Endodermal cell (in vitro differentiated cells): ENCODE measurements at regions not wholly inside any gene's neighbourhood (a gene's known extent, or its start where the extent isn't known, plus 50 kb on each side); places are given as distances from the start of the nearest gene placed in this dataset.

Experiments used
- DNase-seq: peaks from one replicate; pipeline ENCODE4 v3.0.0-alpha.2; 2017
- H3K27ac ChIP-seq: 2 replicates; pipeline ENCODE4 v1.5.1; 2013; ENCODE audit warnings: mild to moderate bottlenecking, low read depth, low read length, moderate library complexity
- H3K27me3 ChIP-seq: 2 replicates; pipeline ENCODE4 v1.6.1; 2013; ENCODE audit warnings: mild to moderate bottlenecking, low read length, moderate library complexity; ENCODE audit not compliant: insufficient read depth, control insufficient read depth, poor library complexity, severe bottlenecking
- H3K36me3 ChIP-seq: 2 replicates; pipeline ENCODE4 v1.7.0; 2013; ENCODE audit warnings: mild to moderate bottlenecking, low read length, moderate library complexity; ENCODE audit not compliant: control insufficient read depth, insufficient read depth
- H3K4me1 ChIP-seq: one replicate; pipeline ENCODE4 v1.7.0; 2013; ENCODE audit warnings: low read length; ENCODE audit not compliant: control insufficient read depth, insufficient read depth
- H3K4me3 ChIP-seq: 2 replicates; pipeline ENCODE4 v1.5.1; 2013; ENCODE audit warnings: mild to moderate bottlenecking, low read length, moderate library complexity
- H3K9ac ChIP-seq: 2 replicates; pipeline ENCODE4 v1.6.1; 2013; ENCODE audit warnings: mild to moderate bottlenecking, low read length, moderate library complexity; ENCODE audit not compliant: poor library complexity, severe bottlenecking; ENCODE audit errors: extremely low read depth
- H3K9me3 ChIP-seq: 2 replicates; pipeline ENCODE4 v1.6.1; 2013; ENCODE audit warnings: mild to moderate bottlenecking, low read length, moderate library complexity; ENCODE audit not compliant: control insufficient read depth
- H3K27ac Mint-ChIP-seq: 2 replicates; pipeline ENCODE4 v1.8.0; 2020; ENCODE audit warnings: mixed read lengths
- H3K27me3 Mint-ChIP-seq: 2 replicates; pipeline ENCODE4 v1.8.0; 2021; ENCODE audit warnings: mild to moderate bottlenecking, mixed read lengths; ENCODE audit not compliant: insufficient read depth
- H3K36me3 Mint-ChIP-seq: 2 replicates; pipeline ENCODE4 v1.8.0; 2020; ENCODE audit warnings: low read depth, mixed read lengths
- H3K4me1 Mint-ChIP-seq: 2 replicates; pipeline ENCODE4 v1.8.0; 2020; ENCODE audit warnings: mixed read lengths
- H3K4me3 Mint-ChIP-seq: 2 replicates; pipeline ENCODE4 v1.8.0; 2020; ENCODE audit warnings: mild to moderate bottlenecking, moderate library complexity, mixed read lengths
- H3K9me3 Mint-ChIP-seq: 2 replicates; pipeline ENCODE4 v1.8.0; 2020; ENCODE audit warnings: mild to moderate bottlenecking, mixed read lengths
- CTCF ChIP-seq: fragments of 200-600 bp; sonication (generic); conservative IDR thresholded peaks from 2 replicates; pipeline ENCODE4 v1.5.0; 2021; ENCODE audit warnings: antibody characterized with exemption, mild to moderate bottlenecking
- WGBS, 2 experiments: methylation state at CpG; one replicate each; pipeline versions ENCODE4 v1.1.5 to v1.1.7; 2013; ENCODE audit warnings: missing lambda C conversion rate in 2 of 2, mixed read lengths in 1 of 2; ENCODE audit not compliant: insufficient coverage in 1 of 2, insufficient read length in 1 of 2; 5-methylcytosine and 5-hydroxymethylcytosine counted together

GRCh38 chrX:42127563-42127962, 204.2 kb upstream of the CASK start:
- TF ChIP-seq CTCF, result no peak
- 89 to 100% methylated on average over 1 of the region's 1 CpG for WGBS, 2 experiments
- no peaks in the 10 kb centered on the region for H3K4me1 ChIP-seq
- no peak overlapping the region for H3K27ac ChIP-seq
- Mint-ChIP-seq H3K9me3 (peaks cover 57% of the 10 kb centered on the region), H3K36me3 (no peaks in the 10 kb centered on the region), H3K27me3 (no peaks in the 10 kb centered on the region), H3K4me3 (no peak overlapping the region), H3K27ac (no peak overlapping the region), H3K4me1 (peaks cover 3% of the 10 kb centered on the region)
- DNase-seq, result no peak
- no peaks in the 10 kb centered on the region for H3K9me3 ChIP-seq
- H3K4me3 ChIP-seq, result no peak overlapping the region
- H3K9ac ChIP-seq, result no peak overlapping the region
- H3K27me3 ChIP-seq, result no peaks in the 10 kb centered on the region
- no peaks in the 10 kb centered on the region for H3K36me3 ChIP-seq

- Histone ChIP-seq H3K27me3 (no peaks in the 10 kb centered on the region), H3K36me3 (no peaks in the 10 kb centered on the region), H3K9ac (no peak overlapping the region), H3K9me3 (no peaks in the 10 kb centered on the region), H3K4me1 (no peaks in the 10 kb centered on the region), H3K27ac (no peak overlapping the region), H3K4me3 (no peak overlapping the region)
- Mint-ChIP-seq H3K9me3 (peaks cover 49% of the 10 kb centered on the region), H3K4me1 (peaks cover 7% of the 10 kb centered on the region), H3K27me3 (no peaks in the 10 kb centered on the region), H3K27ac (no peak overlapping the region), H3K36me3 (no peaks in the 10 kb centered on the region), H3K4me3 (no peak overlapping the region)
- 79 to 88% methylated on average over 1 to 3 of the region's 4 CpGs for WGBS, 2 experiments
- no peak for TF ChIP-seq CTCF
- DNase-seq, result no peak
Measured at GRCh38 chrX:42123369-42123768, 200.0 kb upstream of the CASK start.

- Mint-ChIP-seq H3K27ac (no peak overlapping the region), H3K27me3 (no peaks in the 10 kb centered on the region), H3K9me3 (peaks cover 48% of the 10 kb centered on the region), H3K36me3 (no peaks in the 10 kb centered on the region), H3K4me3 (no peak overlapping the region), H3K4me1 (peaks cover 9% of the 10 kb centered on the region)
- no CpG with 5 or more reads among the region's 1 CpG for WGBS, 2 experiments
- Histone ChIP-seq H3K36me3 (no peaks in the 10 kb centered on the region), H3K27me3 (no peaks in the 10 kb centered on the region), H3K4me1 (no peaks in the 10 kb centered on the region), H3K9ac (no peak overlapping the region), H3K27ac (no peak overlapping the region), H3K9me3 (no peaks in the 10 kb centered on the region), H3K4me3 (no peak overlapping the region)
- no peak for TF ChIP-seq CTCF
- no peak for DNase-seq
Measured at GRCh38 chrX:42119076-42119475, 195.7 kb upstream of the CASK start.
